Fibroblast of lung (primary cell): ENCODE measurements at regions not wholly inside any gene's neighbourhood (a gene's known extent, or its start where the extent isn't known, plus 50 kb on each side); places are given as distances from the start of the nearest gene placed in this dataset.

Experiments used
- CTCF ChIP-seq, 2 donors: IDR thresholded peaks in 1 of 2; conservative IDR thresholded peaks in 1 of 2; 1 replicate in 1 of 2; 2 replicates in 1 of 2; pipeline ENCODE4 v1.5.1; 2011 to 2012; ENCODE audit warnings: low read length in 2 of 2, control low read depth in 1 of 2, inconsistent platforms in 1 of 2, low read depth in 1 of 2, mild to moderate bottlenecking in 1 of 2
- EZH2 ChIP-seq: IDR thresholded peaks from 2 replicates; pipeline ENCODE4 v1.5.1; 2012; ENCODE audit warnings: low read length, control low read depth, mild to moderate bottlenecking; ENCODE audit errors: missing control alignments

- TF ChIP-seq CTCF (conservative IDR thresholded peaks at IDR 0.05 in 1 of 2, IDR thresholded peaks at IDR 0.05 in 1 of 2; ENCODE audit: low read depth in 1 of 2, low read length in 2 of 2) (no peak), EZH2 (no peak)
Measured at GRCh38 chr4:19473569-19473968, 778.1 kb upstream of the SLIT2 start.
